Frontal cortex (tissue), 3 donors: ENCODE measurements at regions not wholly inside any gene's neighbourhood (a gene's known extent, or its start where the extent isn't known, plus 50 kb on each side); places are given as distances from the start of the nearest gene placed in this dataset.
"Not testable (repeated sequence)": the region's sequence is repeated elsewhere in the genome, so short reads cannot be mapped to it uniquely, and the experiment has no call there.

ENCODE experiments used
- DNase-seq, 2 donors: peaks; one replicate each; pipeline ENCODE4 v3.0.0; 2012; ENCODE audit warnings: low spot score in 2 of 2
- FAIRE-seq: peaks from 2 replicates; lab custom pipeline; 2012; peaks lifted over from hg19 to GRCh38; lab: Jason Lieb, UNC
- donor health status: control.
- donor health status: control.
- donor health status: control.

DNA sequence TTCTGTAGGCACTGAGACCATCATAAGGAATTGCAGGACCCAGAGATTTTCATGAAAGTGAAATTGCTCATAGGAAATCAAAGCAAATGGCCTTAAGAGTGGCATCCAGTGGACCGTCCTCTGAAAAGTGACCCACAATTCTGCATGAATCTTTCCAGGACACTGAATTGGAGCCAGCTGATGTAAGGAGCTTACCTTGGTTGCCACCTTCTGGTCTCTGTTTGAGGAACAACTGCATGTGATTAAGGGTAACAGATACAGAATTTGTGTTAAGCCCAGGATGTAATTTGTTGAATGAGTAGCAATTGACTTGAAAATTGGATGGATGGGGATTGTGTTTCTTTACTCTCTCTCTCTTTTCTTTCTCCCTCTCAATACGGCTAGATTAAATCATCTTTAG is 49.9 kb upstream of the GAS1 start:
- FAIRE-seq, result no peak
- DNase-seq, result no peak

GRCh38 chr9:86997951-86998350 is 50.6 kb upstream of the GAS1 start:
- FAIRE-seq (no peak), DNase-seq (no peak)

DNA sequence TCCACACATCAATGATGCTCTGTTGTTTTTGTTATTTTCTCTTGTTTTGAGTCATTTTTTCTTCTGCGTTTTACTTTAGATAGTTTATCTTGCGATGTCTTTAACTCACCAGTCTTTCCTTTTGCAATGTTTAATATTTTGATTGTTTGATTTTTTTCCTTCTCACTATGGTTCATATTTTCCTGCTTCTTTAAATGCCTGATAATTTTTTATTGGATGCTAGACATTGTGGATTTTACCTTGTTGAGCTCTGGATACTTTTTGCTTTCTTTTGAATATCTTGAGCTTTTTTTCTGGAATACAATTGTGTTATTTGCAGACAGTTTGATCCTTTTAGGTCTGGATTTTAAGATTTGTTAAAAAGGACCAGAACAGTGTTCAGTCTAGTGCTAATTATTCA is 55.2 kb upstream of the GAS1 start:
- FAIRE-seq, result no peak
- DNase-seq, result no peak

GRCh38 chr9:87004016-87004415 is 56.7 kb upstream of the GAS1 start:
- DNase-seq, result no peak
- FAIRE-seq, result no peak

- DNase-seq (no peak), FAIRE-seq (no peak)
Measured at GRCh38 chr9:87006956-87007355, 59.6 kb upstream of the GAS1 start.

DNA sequence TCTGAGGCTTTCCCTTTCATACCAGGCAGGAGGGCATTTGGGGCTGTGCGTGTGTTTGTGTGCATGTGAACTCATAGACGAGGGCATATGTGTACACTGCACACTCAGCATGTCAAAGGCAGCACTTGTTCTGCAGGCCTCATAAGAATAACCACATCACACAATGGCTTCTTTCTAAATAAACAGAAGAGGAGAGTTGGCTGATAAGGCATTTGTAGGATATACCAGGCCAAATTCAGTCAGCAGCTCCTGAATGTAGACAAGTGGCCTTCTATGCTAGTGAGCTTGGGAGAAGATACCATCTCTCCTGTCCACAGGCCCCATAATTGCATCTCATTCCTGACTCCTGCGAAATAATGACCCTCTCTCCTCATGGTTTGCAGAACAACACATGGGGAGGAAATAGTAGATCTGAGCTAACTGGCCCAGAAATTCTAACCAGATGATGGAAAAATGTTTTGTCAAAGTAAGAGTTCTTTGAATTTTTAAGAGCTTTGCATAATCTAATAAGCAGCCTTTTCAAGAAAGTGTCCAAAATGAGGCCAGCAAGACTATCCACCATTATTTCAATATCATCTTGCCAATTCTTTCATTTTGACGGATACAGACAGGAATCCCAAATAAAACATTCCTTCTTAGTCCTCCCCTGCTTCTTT is 60.5 kb upstream of the GAS1 start:
- FAIRE-seq (no peak), DNase-seq (peak in 1 of 2 donors; percentile 26)

- no peak for DNase-seq
Measured at GRCh38 chr9:87008667-87009066, 61.4 kb upstream of the GAS1 start.

GRCh38 chr9:87010626-87011025 is 63.3 kb upstream of the GAS1 start:
- FAIRE-seq, result no peak
- DNase-seq, result no peak

More at GRCh38 chr9:87008667-87009066, 61.4 kb upstream of the GAS1 start:
- FAIRE-seq, result no peak

- DNase-seq, result no peak
- no peak for FAIRE-seq
Measured at GRCh38 chr9:87011551-87011950, 64.2 kb upstream of the GAS1 start.

GRCh38 chr9:87013490-87013889 is 66.2 kb upstream of the GAS1 start:
- DNase-seq (no peak), FAIRE-seq (no peak)

DNA sequence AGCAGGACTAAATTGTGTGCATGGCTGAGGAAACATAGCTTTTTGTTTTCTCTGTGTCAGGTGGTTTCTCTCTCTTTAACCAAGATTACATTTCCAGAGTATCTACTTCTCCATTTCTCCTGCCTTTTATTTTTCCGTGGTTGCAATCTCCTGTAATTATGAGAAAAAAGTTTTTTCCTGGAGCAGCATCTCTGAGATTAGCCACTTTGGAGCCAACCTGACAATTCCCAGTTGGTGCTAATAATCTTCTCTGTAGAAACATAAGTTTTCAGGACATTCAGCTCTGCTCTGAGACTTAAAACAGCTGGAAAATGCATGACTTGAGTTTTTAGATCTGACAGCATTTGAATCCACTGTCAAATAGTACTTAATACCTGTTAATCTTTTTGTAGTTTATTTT is 67.1 kb upstream of the GAS1 start:
- FAIRE-seq, result no peak

DNA sequence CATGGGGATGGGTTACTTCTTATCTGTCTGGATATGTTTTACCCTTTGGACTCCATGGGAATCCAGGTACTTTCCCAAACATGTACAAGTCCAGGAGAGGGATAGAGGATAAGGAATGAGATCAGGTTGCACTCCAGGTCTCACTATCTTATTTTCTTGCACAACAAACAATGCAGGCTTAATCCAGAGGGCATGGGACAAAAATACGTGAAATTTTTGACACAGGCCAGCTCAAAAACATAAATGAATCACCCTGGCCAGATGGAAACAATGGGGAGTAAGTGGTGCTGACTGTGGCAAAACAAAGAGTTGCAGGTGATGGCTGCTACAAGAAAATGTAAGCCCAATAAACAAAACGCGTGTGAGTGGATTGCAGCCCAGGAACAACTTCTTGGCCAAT is 69.4 kb upstream of the GAS1 start:
- FAIRE-seq (no peak), DNase-seq (no peak)

More for the DNA sequence above, 67.1 kb upstream of the GAS1 start:
- DNase-seq, result no peak

DNA sequence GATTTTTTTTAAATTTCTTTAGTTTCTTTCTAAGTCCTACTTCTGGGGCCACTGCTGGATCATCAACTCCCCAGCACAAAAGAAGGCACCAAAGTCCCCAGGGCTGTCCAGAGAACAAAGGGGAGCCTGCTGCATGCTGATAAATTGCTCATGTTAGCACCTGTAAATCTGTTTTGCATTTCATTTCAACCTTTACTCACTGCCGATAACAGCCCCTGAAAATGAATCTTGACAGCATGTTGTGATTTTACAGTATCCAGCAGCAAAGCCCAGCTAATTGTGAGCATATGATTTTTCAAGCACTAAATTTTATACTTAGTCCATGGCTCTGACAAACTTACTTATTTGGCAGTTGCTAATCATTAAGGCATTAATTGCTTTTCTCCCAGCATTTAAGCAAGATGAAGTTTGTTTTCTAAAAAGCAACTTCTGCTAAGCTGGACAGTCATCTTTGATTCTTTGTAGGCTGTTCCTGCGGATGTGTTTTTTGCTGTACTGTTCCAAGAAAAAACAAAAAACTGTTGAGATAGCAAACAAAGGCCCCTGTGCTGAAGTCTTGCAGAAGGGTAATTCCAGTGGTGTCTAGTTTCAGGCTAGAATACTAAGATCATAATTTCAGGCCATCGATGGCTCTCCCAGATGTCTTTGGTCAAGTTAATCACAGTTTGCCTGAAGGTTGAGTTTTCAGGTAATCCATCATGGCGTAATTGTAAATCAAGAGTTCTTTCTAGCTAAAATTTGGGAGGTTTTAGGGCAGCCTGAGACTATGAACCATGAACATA is 73.1 kb upstream of the GAS1 start:
- DNase-seq, result no peak
- no peak for FAIRE-seq

DNA sequence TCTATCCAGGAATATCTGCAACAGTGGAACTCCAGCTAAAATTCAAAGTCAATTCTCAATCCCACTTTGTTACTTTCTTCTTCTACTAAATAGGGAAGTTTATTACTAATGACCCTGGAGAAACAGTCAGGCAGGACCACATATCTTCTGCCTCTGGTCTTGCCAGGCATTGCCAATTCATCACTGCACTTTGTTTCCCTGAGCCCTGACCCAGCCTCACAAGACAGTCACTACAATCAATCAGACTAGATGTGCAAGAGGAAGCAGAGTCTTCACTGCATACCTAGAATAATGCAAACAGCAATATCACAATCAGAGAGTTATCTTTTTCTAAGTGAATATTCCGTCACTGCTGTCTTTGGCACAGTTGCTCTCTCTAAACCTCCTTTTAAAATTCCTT is 74.9 kb upstream of the GAS1 start:
- DNase-seq (no peak), FAIRE-seq (no peak)

- no peak for DNase-seq
- FAIRE-seq, result no peak
Measured at GRCh38 chr9:87026204-87026603, 78.9 kb upstream of the GAS1 start.

GRCh38 chr9:87028836-87029235 is 81.5 kb upstream of the GAS1 start:
- FAIRE-seq, DNase-seq: not testable (repeated sequence)

- DNase-seq (no peak), FAIRE-seq (no peak)
Measured at GRCh38 chr9:87029905-87030304, 82.6 kb upstream of the GAS1 start.

- DNase-seq, result no peak
- no peak for FAIRE-seq
Measured at GRCh38 chr9:87034841-87035240, 87.5 kb upstream of the GAS1 start.

GRCh38 chr9:87035879-87036278 is 88.6 kb upstream of the GAS1 start:
- FAIRE-seq, result no peak
- DNase-seq, result no peak

DNA sequence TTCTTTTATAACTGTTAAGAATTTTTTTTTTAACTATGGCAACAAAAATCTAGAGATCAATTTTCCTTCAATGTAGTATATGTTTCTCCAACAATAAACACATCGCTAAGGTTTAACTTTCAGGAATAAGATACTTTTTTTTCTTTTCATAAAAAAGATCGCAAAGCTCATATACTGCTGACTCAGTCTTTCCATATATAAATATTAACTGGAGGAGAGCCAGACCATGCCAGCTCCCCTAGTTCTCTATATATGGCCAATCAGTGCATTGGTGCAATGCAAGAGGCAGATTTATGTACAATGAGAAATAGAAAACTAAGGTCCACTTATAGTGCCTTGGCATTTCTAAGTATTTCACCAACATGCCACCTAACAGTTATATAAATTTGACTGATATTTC is 89.2 kb upstream of the GAS1 start:
- no peak for DNase-seq
- FAIRE-seq, result no peak

GRCh38 chr9:87039809-87040392 is 92.6 kb upstream of the GAS1 start:
- FAIRE-seq, result no peak
- DNase-seq, result no peak
